HEK293 (cell line): ENCODE measurements at regions not wholly inside any gene's neighbourhood (a gene's known extent, or its start where the extent isn't known, plus 50 kb on each side); places are given as distances from the start of the nearest gene placed in this dataset.

Experiments
- CTCF ChIA-PET: fragments of 350-600 bp; formaldehyde crosslinking; extraction: SDS; loops from one replicate; lab custom pipeline; 2021; ENCODE audit warnings: antibody characterized with exemption; lab: Yijun Ruan, JAX
- POLR2A ChIA-PET: fragments of 300-600 bp; formaldehyde crosslinking; extraction: SDS; loops from one replicate; lab custom pipeline; 2020; ENCODE audit warnings: antibody characterized with exemption, inconsistent platforms; lab: Yijun Ruan, JAX
- H3K27ac ChIP-seq: fragments of 200-500 bp; sonication (Bioruptor generic); 2 replicates; pipeline ENCODE4 v1.5.1; 2014; ENCODE audit warnings: low read depth, low read length, control low read depth, inconsistent platforms; ENCODE audit errors: extremely low read depth
- H3K36me3 ChIP-seq, 2 experiments: fragments of 200-500 bp in 1 of 2; sonication (Bioruptor generic) in 1 of 2; 1 replicate in 1 of 2; 2 replicates in 1 of 2; pipeline ENCODE4 v1.5.1; 2014 to 2017; ENCODE audit warnings: inconsistent platforms in 2 of 2, low read length in 2 of 2; ENCODE audit not compliant: control insufficient read depth in 2 of 2, insufficient read depth in 1 of 2
- H3K4me1 ChIP-seq: fragments of 200-500 bp; sonication (Bioruptor generic); 2 replicates; pipeline ENCODE4 v1.5.1; 2014; ENCODE audit warnings: mild to moderate bottlenecking, low read length, inconsistent platforms; ENCODE audit not compliant: control insufficient read depth, insufficient read depth
- H3K4me3 ChIP-seq: 2 replicates; pipeline ENCODE4 v1.5.1; 2011; ENCODE audit warnings: low read depth, mild to moderate bottlenecking, control low read depth, low read length, moderate library complexity
- H3K9me3 ChIP-seq: fragments of 200-500 bp; sonication (Bioruptor generic); 2 replicates; pipeline ENCODE4 v1.5.1; 2014; ENCODE audit warnings: low read depth, low read length, inconsistent platforms; ENCODE audit not compliant: control insufficient read depth, insufficient read depth
- EGR2 ChIP-seq: fragments of 450-650 bp; formaldehyde crosslinking; IDR thresholded peaks from 2 replicates; pipeline ENCODE4 v1.5.1; 2016; ENCODE audit warnings: low read depth, missing biosample characterization, missing genetic modification characterization
- REPIN1 ChIP-seq: fragments of 450-650 bp; formaldehyde crosslinking; IDR thresholded peaks from 2 replicates; pipeline ENCODE4 v1.5.1; 2017; ENCODE audit warnings: missing biosample characterization, missing genetic modification characterization, low read depth
- WT1 ChIP-seq: fragments of 450-650 bp; formaldehyde crosslinking; IDR thresholded peaks from 2 replicates; pipeline ENCODE4 v1.5.1; 2016; ENCODE audit warnings: missing biosample characterization, missing genetic modification characterization
- ZBTB17 ChIP-seq: fragments of 450-650 bp; formaldehyde crosslinking; IDR thresholded peaks from 2 replicates; pipeline ENCODE4 v1.5.1; 2016; ENCODE audit warnings: missing biosample characterization, missing genetic modification characterization
- ZNF341 ChIP-seq: fragments of 450-650 bp; formaldehyde crosslinking; IDR thresholded peaks from 2 replicates; pipeline ENCODE4; 2016; ENCODE audit warnings: low read depth, missing biosample characterization, missing genetic modification characterization
- ZNF621 ChIP-seq: fragments of 450-650 bp; formaldehyde crosslinking; IDR thresholded peaks from 2 replicates; pipeline ENCODE4 v1.5.1; 2017; ENCODE audit warnings: missing biosample characterization, missing genetic modification characterization
- ZNF623 ChIP-seq: fragments of 450-650 bp; formaldehyde crosslinking; IDR thresholded peaks from 2 replicates; pipeline ENCODE4 v1.5.1; 2016; ENCODE audit warnings: missing biosample characterization, missing genetic modification characterization
- ZNF658 ChIP-seq: fragments of 450-650 bp; formaldehyde crosslinking; IDR thresholded peaks from 2 replicates; pipeline ENCODE4; 2016; ENCODE audit warnings: missing biosample characterization, missing genetic modification characterization
- ZNF677 ChIP-seq: fragments of 450-650 bp; IDR thresholded peaks from 2 replicates; pipeline ENCODE4 v1.5.0; 2018; ENCODE audit warnings: missing biosample characterization, mild to moderate bottlenecking, missing genetic modification characterization, moderate library complexity
- TF ChIP-seq, protein P1 (sequence below): fragments of 450-650 bp; IDR thresholded peaks from 2 replicates; pipeline ENCODE4 v1.5.1; 2018; ENCODE audit warnings: missing biosample characterization, mild to moderate bottlenecking, missing genetic modification characterization
- TF ChIP-seq, protein P2 (sequence below): fragments of 450-650 bp; formaldehyde crosslinking; IDR thresholded peaks from 2 replicates; pipeline ENCODE4 v1.5.1; 2017; ENCODE audit warnings: missing biosample characterization, mild to moderate bottlenecking, missing genetic modification characterization, moderate library complexity
- TF ChIP-seq, protein P3 (sequence below): fragments of 450-650 bp; formaldehyde crosslinking; IDR thresholded peaks from 2 replicates; pipeline ENCODE4 v1.5.1; 2016; ENCODE audit warnings: missing biosample characterization, missing genetic modification characterization
- TF ChIP-seq, protein P4 (sequence below): fragments of 450-650 bp; formaldehyde crosslinking; IDR thresholded peaks from 2 replicates; pipeline ENCODE4 v1.5.1; 2016; ENCODE audit warnings: missing biosample characterization, missing genetic modification characterization

DNA sequence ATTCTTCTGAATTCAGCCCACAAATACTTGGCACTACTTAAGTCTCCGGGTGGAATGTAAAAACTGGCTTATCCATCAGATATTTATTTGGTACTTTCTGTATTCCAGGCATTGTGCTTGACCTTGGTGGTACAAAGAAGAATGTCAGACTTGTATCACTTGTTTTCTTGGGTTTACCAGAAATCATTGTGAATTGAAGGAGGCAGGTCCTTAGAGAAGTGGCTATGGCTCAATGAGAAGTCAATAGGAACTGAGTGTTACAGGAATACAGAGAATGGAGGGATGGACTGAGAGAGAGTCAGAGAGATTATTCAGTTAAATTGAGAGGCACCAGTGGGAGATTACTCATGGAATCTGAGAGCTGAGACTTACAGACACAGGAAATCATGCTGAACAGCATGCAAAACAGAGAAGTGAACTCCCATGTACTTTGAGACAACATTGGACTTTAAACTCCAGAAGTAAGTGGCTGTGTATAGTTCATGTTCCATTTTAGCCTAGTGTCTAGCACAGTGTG lies 704.1 kb downstream of the CDH11 start (continued):
- TF ChIP-seq ZNF341 (tag by site-specific recombination) (no peak), WT1 (tag by site-specific recombination) (no peak)

DNA sequence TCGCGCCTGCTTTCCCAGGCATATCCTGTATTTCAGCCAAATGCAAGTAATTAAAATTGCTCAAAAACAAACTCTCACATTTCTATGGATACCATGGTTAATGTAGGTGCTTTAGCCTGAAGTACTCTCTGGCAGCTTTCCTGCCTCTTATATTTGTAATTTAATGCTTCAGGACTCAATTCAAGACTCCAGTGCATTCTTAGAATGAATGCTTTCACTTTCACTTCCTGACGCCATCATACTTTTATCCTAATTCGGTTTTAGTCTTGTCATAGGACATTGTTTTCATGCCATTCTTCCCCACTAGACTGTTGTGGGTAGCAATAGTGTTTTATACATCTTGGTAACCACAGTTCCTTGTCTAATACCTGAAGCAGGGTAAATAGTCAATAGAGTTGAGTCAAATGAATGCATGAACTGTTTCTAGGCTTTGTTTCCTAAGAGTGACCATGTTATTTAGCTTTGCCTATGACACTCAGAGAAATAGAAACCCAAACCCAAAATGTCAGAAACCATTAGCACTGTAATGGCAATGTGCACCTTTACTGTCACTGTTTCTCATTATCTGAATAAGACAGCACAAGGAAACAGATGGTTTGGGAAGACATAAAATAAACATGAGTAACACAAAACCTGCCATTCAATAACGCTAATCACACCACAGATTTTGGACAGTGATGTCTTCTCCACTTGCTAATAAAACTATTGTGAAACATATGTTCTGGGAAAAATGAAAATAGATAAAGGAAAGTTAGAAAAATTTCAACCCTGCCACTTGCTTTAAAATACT lies 705.5 kb downstream of the CDH11 start:
- H3K36me3 ChIP-seq = no peaks in the 10 kb centered on the region
- H3K9me3 ChIP-seq = no peaks in the 10 kb centered on the region
- no peak overlapping the region for H3K4me3 ChIP-seq
- ChIA-PET CTCF (no interaction called here), POLR2A (no interaction called here)
- no peak for TF ChIP-seq REPIN1 (tag by site-specific recombination)
- TF ChIP-seq, protein P1, sequence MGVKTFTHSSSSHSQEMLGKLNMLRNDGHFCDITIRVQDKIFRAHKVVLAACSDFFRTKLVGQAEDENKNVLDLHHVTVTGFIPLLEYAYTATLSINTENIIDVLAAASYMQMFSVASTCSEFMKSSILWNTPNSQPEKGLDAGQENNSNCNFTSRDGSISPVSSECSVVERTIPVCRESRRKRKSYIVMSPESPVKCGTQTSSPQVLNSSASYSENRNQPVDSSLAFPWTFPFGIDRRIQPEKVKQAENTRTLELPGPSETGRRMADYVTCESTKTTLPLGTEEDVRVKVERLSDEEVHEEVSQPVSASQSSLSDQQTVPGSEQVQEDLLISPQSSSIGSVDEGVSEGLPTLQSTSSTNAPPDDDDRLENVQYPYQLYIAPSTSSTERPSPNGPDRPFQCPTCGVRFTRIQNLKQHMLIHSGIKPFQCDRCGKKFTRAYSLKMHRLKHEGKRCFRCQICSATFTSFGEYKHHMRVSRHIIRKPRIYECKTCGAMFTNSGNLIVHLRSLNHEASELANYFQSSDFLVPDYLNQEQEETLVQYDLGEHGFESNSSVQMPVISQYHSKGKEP = no peak
- no peak for TF ChIP-seq ZBTB17 (tag by site-specific recombination)
- TF ChIP-seq ZNF658 (tag by site-specific recombination) = no peak
- no peak for TF ChIP-seq ZNF677
- TF ChIP-seq, protein P2, sequence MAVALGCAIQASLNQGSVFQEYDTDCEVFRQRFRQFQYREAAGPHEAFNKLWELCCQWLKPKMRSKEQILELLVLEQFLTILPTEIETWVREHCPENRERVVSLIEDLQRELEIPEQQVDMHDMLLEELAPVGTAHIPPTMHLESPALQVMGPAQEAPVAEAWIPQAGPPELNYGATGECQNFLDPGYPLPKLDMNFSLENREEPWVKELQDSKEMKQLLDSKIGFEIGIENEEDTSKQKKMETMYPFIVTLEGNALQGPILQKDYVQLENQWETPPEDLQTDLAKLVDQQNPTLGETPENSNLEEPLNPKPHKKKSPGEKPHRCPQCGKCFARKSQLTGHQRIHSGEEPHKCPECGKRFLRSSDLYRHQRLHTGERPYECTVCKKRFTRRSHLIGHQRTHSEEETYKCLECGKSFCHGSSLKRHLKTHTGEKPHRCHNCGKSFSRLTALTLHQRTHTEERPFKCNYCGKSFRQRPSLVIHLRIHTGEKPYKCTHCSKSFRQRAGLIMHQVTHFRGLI (tag by site-specific recombination) = no peak
- TF ChIP-seq ZNF623 = no peak
- TF ChIP-seq, protein P3, sequence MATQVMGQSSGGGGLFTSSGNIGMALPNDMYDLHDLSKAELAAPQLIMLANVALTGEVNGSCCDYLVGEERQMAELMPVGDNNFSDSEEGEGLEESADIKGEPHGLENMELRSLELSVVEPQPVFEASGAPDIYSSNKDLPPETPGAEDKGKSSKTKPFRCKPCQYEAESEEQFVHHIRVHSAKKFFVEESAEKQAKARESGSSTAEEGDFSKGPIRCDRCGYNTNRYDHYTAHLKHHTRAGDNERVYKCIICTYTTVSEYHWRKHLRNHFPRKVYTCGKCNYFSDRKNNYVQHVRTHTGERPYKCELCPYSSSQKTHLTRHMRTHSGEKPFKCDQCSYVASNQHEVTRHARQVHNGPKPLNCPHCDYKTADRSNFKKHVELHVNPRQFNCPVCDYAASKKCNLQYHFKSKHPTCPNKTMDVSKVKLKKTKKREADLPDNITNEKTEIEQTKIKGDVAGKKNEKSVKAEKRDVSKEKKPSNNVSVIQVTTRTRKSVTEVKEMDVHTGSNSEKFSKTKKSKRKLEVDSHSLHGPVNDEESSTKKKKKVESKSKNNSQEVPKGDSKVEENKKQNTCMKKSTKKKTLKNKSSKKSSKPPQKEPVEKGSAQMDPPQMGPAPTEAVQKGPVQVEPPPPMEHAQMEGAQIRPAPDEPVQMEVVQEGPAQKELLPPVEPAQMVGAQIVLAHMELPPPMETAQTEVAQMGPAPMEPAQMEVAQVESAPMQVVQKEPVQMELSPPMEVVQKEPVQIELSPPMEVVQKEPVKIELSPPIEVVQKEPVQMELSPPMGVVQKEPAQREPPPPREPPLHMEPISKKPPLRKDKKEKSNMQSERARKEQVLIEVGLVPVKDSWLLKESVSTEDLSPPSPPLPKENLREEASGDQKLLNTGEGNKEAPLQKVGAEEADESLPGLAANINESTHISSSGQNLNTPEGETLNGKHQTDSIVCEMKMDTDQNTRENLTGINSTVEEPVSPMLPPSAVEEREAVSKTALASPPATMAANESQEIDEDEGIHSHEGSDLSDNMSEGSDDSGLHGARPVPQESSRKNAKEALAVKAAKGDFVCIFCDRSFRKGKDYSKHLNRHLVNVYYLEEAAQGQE (tag by site-specific recombination) = no peak
- TF ChIP-seq ZNF621 (tag by site-specific recombination) = no peak
- no peak for TF ChIP-seq EGR2 (tag by site-specific recombination)
- TF ChIP-seq, protein P4, sequence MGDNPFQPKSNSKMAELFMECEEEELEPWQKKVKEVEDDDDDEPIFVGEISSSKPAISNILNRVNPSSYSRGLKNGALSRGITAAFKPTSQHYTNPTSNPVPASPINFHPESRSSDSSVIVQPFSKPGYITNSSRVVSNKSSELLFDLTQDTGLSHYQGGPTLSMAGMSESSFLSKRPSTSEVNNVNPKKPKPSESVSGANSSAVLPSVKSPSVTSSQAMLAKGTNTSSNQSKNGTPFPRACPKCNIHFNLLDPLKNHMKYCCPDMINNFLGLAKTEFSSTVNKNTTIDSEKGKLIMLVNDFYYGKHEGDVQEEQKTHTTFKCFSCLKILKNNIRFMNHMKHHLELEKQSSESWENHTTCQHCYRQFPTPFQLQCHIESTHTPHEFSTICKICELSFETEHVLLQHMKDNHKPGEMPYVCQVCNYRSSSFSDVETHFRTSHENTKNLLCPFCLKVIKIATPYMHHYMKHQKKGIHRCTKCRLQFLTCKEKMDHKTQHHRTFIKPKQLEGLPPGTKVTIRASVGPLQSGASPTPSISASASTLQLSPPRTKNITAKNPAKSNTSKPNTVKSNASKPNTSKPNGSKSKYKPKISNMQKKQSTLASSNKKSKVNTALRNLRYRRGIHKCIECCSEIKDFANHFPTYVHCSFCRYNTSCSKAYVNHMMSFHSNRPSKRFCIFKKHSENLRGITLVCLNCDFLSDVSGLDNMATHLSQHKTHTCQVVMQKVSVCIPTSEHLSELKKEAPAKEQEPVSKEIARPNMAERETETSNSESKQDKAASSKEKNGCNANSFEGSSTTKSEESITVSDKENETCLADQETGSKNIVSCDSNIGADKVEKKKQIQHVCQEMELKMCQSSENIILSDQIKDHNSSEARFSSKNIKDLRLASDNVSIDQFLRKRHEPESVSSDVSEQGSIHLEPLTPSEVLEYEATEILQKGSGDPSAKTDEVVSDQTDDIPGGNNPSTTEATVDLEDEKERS (tag by site-specific recombination) = no peak
- H3K4me1 ChIP-seq = no peaks in the 10 kb centered on the region
- no peak overlapping the region for H3K27ac ChIP-seq
